GM18873 (cell line): ENCODE measurements at regions not wholly inside any gene's neighbourhood (a gene's known extent, or its start where the extent isn't known, plus 50 kb on each side); places are given as distances from the start of the nearest gene placed in this dataset.
"Not testable (repeated sequence)": the region's sequence is repeated elsewhere in the genome, so short reads cannot be mapped to it uniquely, and the experiment has no call there.

Experiments used
- ATAC-seq: cut with Tn5 transposase; IDR thresholded peaks from one replicate; pipeline ENCODE4 v1.9.1; 2021; ENCODE audit warnings: mild to moderate bottlenecking, moderate library complexity, moderate number of reproducible peaks; ENCODE audit not compliant: unreplicated experiment, low FRiP score

DNA sequence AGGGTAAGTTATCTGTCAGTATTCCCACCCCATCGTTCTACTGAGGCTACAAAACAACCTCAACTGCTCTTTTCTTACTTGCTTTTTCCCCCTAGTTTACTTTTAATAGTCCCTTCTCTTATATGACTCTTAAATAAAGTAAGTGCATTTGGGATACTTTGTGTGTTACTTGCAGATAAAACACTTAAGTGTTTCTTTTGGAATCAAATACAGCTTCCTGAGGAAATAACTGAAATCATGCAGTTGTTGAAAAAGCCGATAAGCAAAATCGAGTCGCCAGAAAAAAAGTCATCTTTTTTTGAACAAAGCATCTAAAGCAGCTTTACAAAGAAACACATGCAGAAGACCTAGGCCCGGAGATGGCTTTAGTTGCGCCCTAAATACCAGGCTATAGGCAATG is 53.5 kb upstream of the EPB41L4A start:
- no peak for ATAC-seq

DNA sequence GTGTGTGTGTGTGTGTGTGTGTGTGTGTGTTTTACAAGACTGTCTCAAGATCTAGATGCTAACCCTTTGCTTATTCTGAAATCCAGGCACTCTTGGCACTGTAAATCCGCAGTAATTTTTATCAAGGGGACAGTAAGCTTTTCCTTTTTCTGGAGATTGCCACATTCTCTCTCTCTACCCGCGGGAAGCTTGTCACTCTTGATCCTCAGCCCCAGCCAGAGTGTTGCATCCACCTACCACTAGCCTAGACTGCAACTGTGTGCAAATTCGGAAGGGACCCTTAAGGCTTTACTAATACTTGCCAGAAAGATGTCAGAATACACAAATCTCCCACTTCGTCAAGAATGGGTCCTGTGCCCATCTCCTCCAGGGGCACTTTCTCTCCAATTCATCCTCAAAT is 54.9 kb upstream of the EPB41L4A start:
- no peak for ATAC-seq

DNA sequence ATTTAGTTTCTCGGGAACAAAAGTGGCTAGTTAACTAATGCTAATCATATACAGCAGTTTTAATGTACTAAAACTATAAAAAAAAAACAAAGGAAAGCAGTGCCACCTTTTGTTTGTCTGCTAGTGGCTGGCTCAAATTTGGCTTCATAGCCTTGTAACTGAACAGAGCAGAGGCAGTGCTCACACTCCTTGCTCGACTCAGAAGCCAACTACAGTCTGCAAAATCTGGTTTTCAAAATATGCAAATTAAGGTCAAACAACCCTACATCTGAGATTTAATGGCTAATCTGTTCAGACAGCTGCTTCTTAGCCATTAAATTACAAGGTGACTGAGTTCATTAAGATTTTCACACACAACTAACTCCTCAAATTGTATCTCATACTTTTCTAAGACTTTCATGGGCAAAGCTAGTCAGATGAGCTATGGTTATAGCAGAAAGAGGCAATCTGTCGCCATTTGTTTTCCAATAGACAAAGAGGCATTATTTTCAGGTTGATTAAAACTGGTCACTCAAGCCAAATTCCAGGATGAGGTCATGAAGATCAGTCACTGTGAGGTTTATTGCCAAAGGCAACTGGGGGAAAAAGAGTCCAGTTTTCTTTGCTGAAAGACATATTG is 56.8 kb upstream of the EPB41L4A start:
- ATAC-seq, result no peak

DNA sequence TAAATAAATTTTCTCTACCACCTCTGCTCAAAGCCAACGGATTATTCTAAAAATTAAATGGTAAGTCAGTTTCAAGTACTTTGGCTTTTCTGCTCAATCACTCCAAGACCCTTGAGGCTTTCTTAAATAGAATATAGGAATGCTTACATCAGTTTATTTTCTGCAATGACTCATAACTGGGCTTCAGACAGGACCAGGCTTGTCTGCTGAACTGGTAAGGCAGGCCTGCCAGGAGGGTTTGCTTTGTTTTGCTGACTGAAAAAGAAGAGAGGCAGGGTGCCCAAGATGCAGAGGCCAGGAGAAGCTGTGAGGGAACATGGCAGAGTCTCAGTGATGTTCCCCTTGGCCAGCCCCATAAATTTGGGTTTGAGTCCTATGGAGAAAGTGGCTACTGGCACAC is 60.3 kb upstream of the EPB41L4A start:
- ATAC-seq, result no peak

DNA sequence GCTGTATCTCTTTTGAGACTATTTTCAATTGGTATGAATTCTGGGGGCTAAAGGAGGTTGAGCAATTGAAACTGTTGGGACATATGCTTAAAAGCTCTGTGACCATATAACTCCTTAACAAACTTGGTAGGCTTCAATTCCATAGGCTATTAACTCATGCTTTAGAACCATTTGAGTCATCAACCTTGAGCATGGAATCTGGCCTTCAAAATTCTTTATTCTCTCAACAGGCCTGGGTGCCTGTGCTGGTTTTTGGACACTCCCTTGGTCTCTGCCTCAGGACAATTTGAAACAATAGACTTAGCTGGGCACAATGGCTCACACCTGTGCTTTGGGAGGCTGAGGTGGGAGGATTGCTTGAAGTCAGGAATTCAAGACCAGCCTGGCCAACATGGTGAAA is 61.4 kb upstream of the EPB41L4A start:
- no peak for ATAC-seq

DNA sequence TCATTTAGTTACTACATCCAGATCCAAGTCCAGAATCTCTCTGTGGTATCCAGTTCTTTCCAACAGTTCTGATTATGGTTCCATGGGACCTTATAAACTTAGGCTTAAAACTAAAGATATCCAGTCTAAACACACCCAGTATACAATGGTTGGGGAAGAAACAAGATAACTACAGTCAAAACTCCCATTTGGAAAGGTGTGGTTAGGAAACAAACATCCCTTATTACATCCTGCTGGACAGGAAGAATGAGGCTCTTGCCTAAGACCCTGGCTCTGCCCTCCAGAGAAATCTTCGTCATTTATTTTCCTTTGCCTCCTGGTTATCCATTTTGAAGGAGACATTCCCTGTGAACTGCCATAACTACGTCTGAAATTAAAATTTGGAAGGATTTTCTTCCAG is 64.6 kb upstream of the EPB41L4A start:
- no peak for ATAC-seq

DNA sequence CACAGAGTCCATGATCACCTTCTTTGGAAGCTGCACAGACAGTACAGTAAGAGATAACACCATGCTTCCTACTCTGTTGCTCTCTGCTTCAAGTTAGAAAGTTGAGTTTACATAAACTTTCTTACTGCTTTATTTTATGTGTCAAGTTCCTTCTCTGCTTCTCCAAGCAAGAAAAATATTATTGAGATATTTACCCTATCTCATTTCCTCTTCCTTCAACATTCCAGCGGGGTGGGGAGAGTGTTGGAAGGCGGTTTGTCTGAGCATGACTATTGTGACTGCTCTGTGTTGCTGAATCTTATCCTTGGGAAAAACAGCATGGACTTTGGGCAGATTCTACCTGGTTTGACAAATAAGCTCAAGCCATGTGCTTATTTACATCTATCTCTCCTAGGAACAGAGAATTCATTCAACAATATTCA is 66.9 kb upstream of the EPB41L4A start:
- no peak for ATAC-seq

DNA sequence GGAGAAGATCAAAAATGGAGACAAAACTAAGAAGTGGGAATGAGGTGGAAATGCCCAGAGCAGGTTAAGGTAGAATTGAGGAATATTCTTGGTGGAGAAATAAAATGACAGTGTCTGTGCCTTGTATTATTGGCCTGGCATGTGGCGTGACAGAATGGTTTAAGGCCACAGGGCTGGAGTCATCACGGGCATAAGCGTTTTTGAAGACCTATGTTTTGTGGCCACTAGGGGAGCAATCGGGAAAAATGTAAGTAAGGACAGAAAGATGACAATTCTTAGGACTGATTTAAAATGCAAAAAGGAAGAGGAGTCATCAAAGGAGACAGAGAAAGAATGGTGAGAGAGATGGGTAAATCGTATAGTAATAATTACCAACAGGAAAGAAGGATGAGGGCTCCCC is 72.2 kb upstream of the EPB41L4A start:
- no peak for ATAC-seq

DNA sequence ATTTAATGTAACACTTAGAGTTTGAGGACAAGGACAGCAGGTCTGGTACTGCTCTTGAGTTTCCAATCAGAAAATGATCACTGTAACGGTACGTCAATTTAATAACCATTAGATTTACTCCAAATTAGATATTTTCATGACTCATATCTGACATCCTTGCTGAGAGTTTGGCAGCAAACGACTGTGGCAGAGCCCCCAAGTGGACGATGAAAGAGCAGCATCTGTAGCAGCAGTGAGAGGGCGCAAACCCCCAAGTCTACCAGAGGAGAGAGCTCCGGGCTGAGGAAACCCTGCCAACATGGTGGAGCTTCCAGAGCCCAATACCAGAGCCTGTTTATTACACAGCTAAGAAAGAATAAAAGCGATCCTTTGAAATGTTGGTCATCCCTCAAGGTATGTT is 73.2 kb upstream of the EPB41L4A start:
- ATAC-seq, result peak; percentile 94

DNA sequence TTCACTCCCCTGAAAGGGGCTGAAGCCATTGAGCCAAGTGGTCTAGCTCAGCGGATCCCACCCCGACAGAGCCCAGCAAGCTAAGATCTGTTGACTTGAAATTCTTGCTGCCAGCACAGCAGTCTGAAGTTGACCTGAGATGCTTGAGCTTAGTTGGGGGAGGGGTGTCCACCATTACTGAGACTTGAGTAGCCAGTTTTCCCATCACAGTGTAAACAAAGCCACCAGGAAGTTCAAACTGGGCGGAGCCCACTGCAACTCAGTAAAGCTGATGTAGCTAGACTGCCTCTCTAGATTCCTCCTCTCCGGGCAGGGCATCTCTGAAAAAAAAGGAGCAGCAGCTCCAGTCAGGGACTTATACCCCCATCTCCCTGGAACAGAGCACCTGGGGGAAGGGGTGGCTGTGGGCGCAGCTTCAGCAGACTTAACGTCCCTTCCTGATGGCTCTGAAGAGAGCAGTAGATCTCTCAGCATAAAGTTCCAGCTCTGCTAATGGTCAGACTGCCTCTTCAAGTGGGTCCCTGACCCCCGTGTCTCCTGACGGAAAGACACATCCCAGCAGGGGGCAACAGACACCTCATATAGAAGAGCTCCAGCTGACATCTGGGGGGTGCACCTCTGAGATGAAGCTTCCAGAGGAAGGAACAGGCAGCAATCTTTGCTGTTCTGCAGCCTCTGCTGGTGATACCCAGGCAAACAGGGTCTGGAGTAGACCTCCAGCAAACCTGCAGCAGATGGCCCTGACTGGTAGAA is 84.8 kb upstream of the EPB41L4A start:
- not testable (repeated sequence) for ATAC-seq

DNA sequence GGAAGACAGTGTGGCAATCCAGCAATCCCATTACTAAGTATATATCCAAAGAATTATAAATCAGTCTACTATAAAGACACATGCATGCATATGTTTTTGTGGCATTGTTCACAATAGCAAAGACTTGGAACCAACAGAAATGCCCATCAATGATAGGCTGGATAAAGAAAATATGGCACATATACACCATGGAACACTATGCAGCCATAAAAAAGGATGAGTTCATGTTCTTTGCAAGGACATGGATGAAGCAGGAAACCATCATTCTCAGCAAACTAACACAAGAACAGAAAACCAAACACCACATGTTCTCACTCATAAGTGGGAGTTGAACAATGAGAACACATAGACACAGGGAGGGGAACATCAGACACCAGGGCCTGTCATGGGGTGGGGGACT is 90.0 kb upstream of the EPB41L4A start:
- ATAC-seq, result not testable (repeated sequence)

DNA sequence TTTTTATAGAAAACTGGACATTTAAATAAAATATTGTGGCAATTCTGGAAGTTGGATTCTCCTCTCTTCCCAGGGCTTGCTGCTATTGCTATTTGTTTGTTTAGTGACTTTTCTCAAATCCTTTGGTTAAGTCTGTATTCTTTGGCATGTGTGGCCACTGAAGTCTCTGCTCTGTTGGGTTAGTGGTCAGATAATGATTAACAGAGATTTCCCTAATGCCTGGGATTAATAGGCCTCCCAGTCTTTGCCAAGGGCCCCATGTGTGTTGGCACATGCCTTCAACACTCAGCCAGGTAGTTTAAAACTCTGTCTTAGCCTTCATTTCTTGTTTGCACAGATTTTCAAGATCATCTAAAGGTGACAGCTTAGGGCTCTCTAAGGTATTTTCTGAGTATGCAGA is 92.8 kb upstream of the EPB41L4A start:
- no peak for ATAC-seq

DNA sequence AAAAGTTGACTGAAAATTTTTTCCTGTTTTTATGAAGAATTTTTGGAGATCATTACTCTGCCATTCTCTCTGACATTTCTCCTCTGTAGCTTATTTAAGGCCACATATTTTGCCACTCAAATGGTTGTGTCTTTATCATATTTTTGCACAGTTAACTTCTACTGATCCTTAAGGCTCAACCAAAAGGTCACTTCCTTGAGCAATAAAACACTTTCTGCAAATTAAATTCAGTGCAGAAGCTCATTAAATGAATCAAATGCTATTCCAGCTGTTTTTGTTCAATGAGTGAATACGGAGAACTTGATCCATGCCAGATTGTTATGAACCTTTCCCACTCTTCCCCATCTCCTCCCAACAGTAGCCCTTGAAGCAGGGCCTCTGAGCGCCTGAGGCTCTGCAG is 93.8 kb upstream of the EPB41L4A start:
- no peak for ATAC-seq

DNA sequence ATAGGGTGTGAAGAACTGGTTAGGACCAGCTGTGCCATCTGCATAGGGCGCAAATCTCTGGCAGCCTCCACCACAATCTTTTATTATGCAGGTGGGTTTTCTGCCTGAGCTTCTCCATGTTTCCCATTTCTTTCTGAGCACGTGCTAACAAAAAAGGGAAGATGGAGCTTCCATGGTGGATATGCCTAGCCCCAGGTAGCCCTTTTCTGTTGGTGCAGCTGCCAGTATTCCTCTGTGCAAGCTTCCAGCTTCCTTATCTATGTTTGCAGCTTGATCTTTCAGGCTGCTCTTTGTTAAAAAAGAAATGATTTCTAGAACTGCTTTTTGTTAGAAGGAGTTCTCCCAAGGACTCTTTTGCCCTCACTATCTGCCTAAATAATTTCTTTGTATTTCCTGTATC is 95.0 kb upstream of the EPB41L4A start:
- ATAC-seq, result no peak

DNA sequence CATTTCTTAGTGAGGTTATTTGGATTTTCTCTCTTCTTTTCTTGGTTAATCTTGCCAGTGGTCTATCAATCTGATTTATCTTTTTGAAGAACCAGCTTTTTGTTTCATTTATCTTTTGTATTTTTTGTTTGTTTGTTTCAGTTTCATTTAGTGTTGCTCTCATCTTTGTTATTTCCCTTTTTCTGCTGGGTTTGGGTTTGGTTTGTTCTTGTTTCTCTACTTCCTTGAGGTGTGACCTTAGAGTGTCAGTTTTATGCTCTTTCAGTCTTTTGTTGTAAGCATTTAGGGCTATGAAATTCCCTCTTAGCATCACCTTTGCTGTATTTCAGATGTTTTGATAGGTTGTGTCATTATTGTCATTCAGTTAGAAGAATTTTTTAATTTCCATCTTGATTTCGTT is 101.4 kb upstream of the EPB41L4A start:
- ATAC-seq, result not testable (repeated sequence)

DNA sequence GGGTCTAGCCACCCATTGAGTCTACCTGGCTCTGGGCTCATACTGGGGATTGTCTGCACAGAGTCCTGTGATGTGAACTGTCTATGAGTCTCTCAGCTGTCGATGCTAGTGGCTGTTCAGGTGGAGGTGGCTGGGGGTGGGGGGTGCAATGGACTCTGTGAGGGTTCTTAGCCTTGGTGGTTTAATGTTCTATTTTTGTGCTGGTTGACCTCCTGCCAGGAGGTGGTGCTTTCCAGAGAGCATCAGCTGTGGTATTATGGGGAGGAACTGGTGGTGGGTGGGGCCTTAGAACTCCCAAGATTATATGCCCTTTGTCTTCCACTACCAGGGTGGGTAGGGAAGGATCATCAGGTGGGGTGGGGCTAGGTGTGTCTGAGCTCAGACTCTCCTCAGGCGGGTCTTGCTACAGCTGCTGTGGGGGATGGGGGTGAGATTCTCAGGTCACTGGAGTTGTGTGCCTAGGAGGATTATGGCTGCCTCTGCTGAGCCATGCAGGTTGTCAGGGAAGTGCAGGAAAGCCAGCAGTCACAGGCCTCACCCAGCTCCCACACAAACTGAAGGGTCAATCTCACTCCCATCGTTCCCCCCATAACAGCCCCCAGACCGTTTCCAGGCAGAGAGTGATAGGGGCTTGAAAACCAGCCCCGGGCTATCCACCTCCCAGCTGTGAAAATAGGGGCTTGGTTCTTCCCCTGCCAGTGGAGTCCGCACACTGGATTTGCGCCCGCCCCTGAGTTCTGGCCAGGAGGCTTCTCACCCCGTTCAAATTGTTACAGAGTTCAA is 104.0 kb upstream of the EPB41L4A start:
- ATAC-seq, result peak; percentile 63

DNA sequence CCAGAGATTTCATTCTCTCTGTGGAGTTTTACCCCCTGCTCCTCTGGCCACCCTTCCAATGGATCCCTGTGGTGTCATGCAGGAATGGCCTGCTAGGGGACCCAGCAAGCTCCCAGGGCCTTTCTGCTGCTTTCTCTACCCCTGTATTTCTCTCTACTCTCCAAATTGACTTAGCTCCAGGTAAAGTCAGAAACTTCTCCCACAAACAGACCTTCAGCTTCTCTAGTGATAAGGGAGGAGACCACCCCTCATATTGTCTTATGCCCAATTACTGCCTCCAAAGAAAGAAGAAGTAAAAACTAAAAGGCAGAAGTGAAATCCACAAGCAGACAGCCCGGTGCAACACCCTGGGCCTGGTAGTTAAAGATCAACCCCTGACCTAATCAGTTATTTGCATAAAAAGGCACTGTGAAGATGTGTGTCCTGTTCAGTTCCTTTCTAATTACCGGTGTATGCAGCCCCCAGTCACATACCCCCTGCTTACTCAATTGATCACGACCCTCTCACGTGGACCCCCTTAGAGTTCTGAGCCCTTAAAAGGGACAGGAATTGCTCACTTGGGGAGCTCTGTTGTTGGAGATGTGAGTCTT is 104.7 kb upstream of the EPB41L4A start:
- peak; percentile 80 for ATAC-seq

DNA sequence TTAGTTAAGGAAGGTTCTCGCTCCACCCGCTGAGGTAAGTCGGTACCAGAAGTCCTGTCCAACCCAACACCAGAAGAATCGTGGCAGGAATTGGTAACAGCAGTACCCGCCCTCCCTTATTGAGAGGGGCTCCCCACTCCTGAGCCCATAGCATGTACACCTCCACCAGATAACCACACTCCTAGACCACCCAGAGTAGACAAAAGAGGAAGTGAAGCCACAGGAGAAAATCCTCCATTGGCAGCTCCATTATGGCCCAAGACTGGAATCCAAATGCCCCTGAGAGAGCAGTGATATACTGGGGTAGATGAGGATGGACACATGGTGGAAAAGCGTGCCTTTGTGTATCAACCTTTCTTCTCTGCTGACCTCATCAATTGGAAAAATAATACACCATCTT is 106.1 kb upstream of the EPB41L4A start:
- no peak for ATAC-seq

DNA sequence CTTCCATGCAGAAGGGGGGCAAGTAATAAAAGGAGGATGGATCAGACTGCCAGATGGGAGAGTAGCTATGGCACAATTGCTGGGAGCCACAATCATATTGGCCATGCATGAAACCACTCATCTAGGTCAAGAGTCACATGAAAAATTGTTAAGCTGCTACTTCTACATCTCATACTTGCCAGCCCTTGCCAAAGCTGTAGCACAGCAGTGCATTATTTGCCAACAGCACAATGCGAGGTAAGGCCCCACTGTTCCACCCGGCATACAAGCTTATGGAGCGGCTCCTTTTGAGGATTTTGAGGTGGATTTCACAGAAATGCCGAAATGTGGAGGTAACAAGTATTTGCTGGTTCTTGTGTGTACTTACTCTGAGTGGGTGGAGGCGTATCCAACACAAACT is 109.9 kb upstream of the EPB41L4A start:
- ATAC-seq, result no peak

DNA sequence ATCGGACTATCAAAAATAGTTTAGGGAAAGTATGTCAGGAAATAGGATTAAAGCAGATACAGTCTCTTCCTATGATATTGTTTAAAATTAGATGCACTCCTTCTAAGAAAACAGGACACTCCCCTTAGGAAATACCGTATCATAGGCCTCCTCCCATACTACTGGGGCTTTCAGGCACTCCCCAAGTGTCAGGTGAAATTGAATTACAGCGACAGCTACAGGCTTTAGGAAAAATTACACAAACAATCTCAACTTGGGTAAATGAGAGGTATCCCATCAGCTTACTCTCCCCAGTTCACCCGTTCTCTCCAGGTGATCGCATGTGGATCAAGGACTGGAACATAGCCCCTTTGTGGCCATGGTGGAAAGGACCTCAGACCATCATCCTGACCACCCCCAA is 110.4 kb upstream of the EPB41L4A start:
- no peak for ATAC-seq

DNA sequence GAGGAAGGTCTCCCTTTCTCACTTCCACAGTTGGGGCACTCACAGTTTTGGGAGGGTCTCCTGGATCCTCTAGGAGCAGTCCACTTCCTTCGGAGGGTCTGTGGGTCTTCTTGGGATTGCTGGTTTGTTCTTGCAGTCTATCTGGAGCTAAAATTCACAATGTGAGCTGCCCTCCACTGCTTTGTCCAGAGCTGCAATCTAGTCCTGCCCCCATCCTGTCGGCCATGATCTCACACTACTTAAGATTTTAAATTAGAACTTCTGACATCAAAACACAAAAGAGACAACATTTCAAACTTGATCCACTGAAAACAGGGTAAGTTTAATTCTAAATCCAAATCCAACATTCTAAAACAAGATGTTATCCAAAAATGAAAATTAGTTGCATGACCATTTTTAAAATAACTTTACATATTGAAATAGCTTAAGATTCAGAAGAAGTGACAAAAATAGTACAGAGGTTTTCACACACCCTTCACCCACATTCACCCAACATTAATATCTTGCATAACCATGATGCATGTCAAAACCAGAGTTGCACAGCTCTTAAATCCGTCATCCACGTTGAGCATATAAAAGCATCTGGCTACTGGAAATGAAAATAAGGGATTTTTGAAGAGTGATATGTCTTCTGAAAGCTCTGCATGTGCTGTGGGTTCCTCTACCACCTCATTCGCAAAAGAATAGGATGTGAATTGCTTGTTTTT is 113.7 kb upstream of the EPB41L4A start:
- no peak for ATAC-seq
